ENCODE measurements at regions not wholly inside any gene's neighbourhood (a gene's known extent, or its start where the extent isn't known, plus 50 kb on each side); places are given as distances from the start of the nearest gene placed in this dataset.
"Not testable (repeated sequence)": the region's sequence is repeated elsewhere in the genome, so short reads cannot be mapped to it uniquely, and the experiment has no call there.

DNA sequence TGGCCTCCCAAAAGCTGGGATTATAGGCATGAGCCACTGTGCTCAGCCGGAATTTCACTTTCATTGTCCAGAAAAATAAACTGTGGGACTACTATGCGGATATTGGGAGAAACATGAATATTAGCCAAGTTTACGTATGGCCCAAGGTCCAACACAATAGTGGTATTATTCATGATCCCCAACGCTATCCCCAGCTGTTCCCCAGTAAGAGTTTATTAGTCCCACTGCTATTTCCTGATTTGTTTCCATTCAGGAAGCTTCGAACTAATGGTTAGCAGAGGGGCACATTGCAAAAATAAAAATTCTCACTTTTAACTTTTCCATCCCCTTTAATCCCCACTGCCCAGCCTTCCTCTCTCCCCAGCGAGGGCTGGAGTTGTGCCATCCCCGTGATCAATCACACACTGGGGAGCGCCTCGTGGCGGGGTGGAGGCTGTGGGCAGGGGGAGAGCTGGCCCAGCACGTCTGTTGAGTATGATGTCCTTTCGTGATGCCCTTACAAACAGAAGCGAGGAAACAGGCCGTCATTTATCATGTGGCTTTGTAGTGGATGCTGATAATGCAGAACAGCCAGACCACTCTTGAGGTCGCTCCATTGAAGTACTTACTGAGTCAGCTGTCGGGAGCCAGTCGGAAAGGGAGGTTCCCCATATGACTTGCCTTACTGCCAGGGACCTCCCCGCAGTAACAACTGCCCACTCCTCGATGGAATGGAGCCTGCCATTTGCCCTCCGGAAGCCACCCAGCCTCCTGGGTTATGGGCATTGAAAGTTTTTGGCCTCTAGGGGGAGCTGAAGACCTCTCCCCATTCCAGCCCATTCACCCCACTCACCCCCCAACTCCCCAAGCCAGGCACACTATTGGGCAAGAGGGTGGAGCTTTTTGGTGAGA is 117.0 kb downstream of the KDR start:
- Mint-ChIP-seq H3K27ac (no peak overlapping the region), H3K4me3 (no peak overlapping the region), H3K4me1 (ENCODE audit: low read depth) (no peaks in the 10 kb centered on the region), H3K27me3 (peaks cover 7% of the 10 kb centered on the region), H3K36me3 (ENCODE audit: low read depth) (no peaks in the 10 kb centered on the region), H3K9me3 (no peaks in the 10 kb centered on the region)

DNA sequence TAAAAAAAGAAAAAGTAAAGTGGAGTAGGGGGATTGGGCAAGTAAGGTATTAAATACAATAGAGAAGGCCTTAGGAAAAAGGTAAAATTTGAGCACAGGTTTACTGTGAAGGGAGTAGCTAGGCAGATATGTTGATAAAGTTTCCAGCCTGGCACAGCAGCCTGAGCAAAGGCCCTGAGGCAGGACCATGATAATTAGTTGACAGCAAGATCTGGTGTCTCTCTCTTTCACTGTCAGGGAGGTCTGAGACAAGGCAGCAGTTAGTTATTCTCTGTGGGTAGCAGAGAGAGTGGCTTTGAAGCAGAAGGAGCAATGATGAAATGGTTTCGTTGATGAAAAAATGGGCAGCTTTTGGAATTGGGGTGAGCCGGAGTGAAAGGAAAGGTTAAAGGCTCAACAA is 119.5 kb downstream of the KDR start:
- H3K27ac Mint-ChIP-seq: no peak overlapping the region
- no peaks in the 10 kb centered on the region for H3K36me3 Mint-ChIP-seq (ENCODE audit: low read depth)
- peaks cover 15% of the 10 kb centered on the region for H3K27me3 Mint-ChIP-seq
- no peaks in the 10 kb centered on the region for H3K4me1 Mint-ChIP-seq (ENCODE audit: low read depth)
- no peaks in the 10 kb centered on the region for H3K9me3 Mint-ChIP-seq
- H3K4me3 Mint-ChIP-seq: no peak overlapping the region

DNA sequence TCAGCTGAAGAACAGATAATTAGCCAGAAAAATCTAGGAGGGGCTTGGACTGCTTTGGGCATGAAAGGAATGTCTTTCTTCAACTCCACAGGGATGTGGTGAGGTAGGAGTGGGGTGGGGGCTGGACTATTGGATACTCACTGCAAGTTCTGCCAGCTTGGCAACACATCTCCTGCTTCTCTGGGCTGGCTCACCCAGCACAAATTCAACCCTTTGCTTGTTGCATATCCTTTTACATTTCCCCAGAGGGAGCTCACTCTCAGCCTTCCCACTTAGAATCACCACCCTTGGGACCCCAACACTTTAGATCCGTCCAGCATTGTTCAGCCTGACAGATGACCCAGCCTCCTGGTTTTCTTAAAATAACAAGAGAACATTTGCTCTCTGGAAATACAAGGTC is 120.6 kb downstream of the KDR start:
- Mint-ChIP-seq H3K27ac (no peak overlapping the region), H3K36me3 (ENCODE audit: low read depth) (no peaks in the 10 kb centered on the region), H3K9me3 (no peaks in the 10 kb centered on the region), H3K4me3 (no peak overlapping the region), H3K4me1 (ENCODE audit: low read depth) (no peaks in the 10 kb centered on the region), H3K27me3 (peaks cover 18% of the 10 kb centered on the region)

DNA sequence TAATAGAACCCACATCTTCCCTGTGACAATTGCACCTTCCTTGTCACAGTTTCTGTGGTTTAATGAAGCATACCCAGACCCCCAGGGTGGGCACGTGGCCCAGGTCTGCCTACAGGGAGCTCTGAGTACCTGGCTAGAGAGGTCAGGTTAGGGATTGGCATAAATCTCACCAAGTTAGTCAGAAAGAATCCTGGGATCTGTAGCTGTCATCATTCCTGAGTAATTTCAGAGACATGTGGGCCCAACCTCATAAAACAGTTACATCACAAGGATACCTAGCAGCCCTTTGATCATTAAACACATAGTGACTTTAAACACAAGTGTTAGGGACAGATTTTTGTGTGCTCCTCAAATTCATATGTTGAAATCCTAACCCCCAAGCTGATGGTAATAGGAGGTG is 123.0 kb downstream of the KDR start:
- H3K4me1 Mint-ChIP-seq (ENCODE audit: low read depth): no peaks in the 10 kb centered on the region
- H3K36me3 Mint-ChIP-seq (ENCODE audit: low read depth): no peaks in the 10 kb centered on the region
- H3K9me3 Mint-ChIP-seq: no peaks in the 10 kb centered on the region
- peaks cover 17% of the 10 kb centered on the region for H3K27me3 Mint-ChIP-seq
- H3K27ac Mint-ChIP-seq: no peak overlapping the region
- H3K4me3 Mint-ChIP-seq: no peak overlapping the region

DNA sequence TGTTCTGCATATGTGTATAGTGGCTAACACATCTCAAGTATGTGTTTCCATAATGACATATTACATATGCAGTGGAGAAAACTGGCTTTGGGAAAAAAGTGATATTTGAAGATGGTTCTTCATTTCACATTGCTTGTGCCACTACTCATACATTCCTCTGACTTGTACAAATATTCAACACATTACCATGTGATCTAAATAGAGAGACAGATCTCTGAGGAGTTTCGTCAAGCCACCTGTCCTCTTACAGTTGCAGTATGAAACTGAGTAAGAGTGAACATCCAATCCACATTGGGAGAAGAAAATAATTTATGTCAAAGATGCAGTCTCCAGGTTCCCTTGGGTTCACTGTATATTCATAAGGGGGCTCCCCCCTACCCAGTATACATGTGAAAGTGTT is 123.9 kb downstream of the KDR start:
- H3K4me3 Mint-ChIP-seq: no peak overlapping the region
- H3K27ac Mint-ChIP-seq: no peak overlapping the region
- no peaks in the 10 kb centered on the region for H3K4me1 Mint-ChIP-seq (ENCODE audit: low read depth)
- H3K36me3 Mint-ChIP-seq (ENCODE audit: low read depth): no peaks in the 10 kb centered on the region
- peaks cover 15% of the 10 kb centered on the region for H3K27me3 Mint-ChIP-seq
- H3K9me3 Mint-ChIP-seq: no peaks in the 10 kb centered on the region

DNA sequence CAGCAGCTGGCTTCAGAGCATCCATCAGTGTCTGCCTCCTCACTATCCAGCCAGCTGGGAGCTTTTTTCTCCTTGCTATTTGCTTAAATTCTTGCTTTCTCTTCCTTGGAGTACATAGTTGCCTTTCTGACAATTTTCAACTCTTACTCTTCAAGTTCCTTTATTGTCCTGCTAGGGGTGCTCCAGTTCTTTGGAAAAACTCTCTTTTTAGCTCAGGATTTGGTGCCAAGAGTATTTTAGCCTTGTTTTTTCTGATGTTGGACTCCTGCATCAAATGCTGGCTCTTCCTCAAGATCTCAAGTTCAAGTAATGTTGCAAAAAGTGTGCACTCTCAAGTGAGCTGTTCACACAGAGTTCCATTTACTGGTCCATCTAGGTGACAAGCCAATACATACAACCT is 126.4 kb downstream of the KDR start:
- peaks cover 14% of the 10 kb centered on the region for H3K27me3 Mint-ChIP-seq
- no peaks in the 10 kb centered on the region for H3K4me1 Mint-ChIP-seq (ENCODE audit: low read depth)

DNA sequence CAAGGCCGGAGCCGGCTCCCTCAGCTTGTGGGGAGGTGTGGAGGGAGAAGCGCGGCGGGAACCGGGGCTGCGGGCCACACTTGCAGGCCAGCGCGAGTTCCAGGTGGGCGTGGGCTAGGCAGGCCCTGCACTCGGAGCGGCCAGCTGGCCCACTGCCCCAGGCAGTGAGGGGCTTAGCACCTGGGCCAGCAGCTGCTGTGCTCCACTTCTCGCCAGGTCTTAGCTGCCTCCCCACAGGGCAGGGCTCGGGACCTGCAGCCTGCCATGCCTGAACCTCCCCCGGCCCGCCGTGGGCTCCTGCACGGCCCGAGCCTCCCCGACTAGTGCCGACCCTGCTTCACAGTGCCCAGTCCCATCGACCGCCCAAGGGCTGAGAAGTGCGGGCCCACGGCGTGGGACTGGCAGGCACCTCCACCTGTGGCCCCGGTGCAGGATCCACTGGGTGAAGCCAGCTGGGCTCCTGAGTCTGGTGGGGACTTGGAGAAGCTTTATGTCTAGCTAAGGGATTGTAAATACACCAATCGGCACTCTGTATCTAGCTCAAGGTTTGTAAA is 131.8 kb downstream of the KDR start:
- not testable (repeated sequence) for H3K4me1 Mint-ChIP-seq (ENCODE audit: low read depth); H3K4me3 Mint-ChIP-seq; H3K27me3 Mint-ChIP-seq; H3K36me3 Mint-ChIP-seq (ENCODE audit: low read depth); H3K27ac Mint-ChIP-seq
- peaks cover 17% of the 10 kb centered on the region for H3K9me3 Mint-ChIP-seq

More for the DNA sequence above, 126.4 kb downstream of the KDR start:
- no peak overlapping the region for H3K27ac Mint-ChIP-seq
- H3K9me3 Mint-ChIP-seq: no peaks in the 10 kb centered on the region
- H3K36me3 Mint-ChIP-seq (ENCODE audit: low read depth): no peaks in the 10 kb centered on the region
- H3K4me3 Mint-ChIP-seq: no peak overlapping the region

DNA sequence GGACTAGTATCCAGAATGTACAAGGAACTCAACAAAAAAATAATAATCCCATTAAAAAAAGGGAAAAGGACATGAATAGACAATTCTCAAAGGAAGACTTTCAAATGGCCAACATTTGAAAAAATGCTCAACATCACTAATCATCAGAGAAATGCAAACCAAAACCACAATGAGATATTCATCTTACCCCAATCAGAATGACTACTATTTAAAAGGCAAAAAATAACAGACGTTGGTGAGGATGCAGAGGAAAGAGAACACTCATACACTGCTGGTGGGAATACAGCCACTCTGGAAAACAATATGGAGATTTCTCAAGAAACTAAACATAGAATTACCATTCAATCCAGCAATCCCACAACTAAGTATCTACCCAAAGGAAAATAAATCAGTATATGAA is 133.1 kb downstream of the KDR start:
- H3K27me3 Mint-ChIP-seq: peaks cover 7% of the 10 kb centered on the region
- no peak overlapping the region for H3K4me3 Mint-ChIP-seq
- no peaks in the 10 kb centered on the region for H3K4me1 Mint-ChIP-seq (ENCODE audit: low read depth)
- H3K36me3 Mint-ChIP-seq (ENCODE audit: low read depth): no peaks in the 10 kb centered on the region
- H3K27ac Mint-ChIP-seq: no peak overlapping the region
- peaks cover 27% of the 10 kb centered on the region for H3K9me3 Mint-ChIP-seq

DNA sequence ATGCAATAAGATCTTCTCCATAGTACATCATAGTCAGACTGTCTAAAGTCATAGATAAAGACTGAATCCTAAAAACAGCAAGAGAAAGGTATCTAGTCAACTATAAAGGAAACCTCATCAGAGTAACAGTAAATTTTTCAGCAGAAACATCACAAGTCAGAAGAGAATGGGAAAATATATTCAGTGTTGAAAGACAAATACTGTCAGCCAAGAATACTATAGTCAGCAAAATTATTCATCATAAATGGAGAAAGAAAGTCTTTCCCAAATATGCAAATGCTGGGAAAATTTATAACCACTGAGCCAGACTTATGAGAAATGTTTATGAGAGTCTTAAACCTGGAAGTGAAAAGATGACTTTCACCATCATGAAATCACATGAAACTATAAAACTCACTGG is 136.7 kb downstream of the KDR start:
- Mint-ChIP-seq H3K4me3 (no peak overlapping the region), H3K36me3 (ENCODE audit: low read depth) (no peaks in the 10 kb centered on the region), H3K9me3 (peaks cover 29% of the 10 kb centered on the region)

DNA sequence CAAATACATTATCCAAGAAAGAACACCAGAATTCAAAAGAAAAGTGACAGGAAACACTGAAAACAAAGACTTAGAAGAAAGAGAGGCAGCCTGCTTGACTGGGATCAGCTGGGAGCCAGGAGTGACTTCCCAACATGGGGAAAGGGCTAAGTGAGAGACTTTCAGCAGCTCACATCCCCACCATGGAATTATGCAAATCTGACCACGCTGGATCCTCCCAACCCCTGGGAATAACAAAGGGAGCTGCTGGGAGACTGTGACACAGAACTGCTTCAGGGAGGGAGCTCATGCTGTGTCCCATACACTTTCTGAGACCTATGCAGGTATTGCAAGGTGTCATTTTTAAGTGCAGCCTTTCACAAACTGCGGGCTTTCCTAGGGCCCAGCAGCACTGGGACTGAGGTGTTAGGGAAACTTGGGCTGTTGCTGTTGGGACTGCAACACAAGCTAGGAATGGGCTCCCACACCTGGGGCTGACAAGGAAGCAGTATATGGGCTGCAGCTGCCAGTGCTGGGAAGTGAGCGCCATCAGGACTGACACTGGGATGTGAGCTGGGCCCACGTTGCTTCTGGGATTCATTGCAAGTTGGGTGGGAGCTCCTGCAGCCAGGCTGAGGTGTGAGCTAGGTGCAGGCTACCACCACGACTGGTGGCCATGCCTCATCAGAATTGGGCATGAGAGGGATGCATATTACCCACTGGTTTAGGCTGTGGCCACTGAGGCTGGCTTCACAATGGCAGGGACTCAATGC is 139.1 kb downstream of the KDR start:
- H3K4me3 Mint-ChIP-seq: no peak overlapping the region
- peaks cover 23% of the 10 kb centered on the region for H3K9me3 Mint-ChIP-seq
- no peaks in the 10 kb centered on the region for H3K4me1 Mint-ChIP-seq (ENCODE audit: low read depth)
- no peaks in the 10 kb centered on the region for H3K36me3 Mint-ChIP-seq (ENCODE audit: low read depth)
- H3K27me3 Mint-ChIP-seq: peaks cover 9% of the 10 kb centered on the region
- no peak overlapping the region for H3K27ac Mint-ChIP-seq

More for the DNA sequence above, 136.7 kb downstream of the KDR start:
- no peaks in the 10 kb centered on the region for H3K4me1 Mint-ChIP-seq (ENCODE audit: low read depth)
- no peak overlapping the region for H3K27ac Mint-ChIP-seq
- peaks cover 7% of the 10 kb centered on the region for H3K27me3 Mint-ChIP-seq

DNA sequence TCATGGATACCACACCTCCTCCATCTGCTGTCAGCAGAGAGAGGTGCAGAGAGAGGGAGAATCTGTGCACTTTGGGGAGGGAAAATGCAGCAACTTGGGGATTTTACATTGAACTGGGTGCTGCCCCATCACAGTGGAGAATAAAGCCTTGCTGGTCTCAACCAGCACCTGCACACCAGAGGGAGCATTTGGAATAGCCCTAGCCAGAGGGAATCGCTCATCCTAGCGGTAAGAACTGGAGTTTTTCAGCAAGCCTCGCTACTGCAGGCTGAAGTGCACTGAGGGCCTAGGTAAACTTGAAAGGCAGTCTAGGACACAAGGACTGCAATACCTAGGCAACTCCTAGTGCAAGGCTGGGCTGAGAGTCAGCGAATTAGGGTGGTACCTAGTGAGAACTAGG is 148.7 kb downstream of the KDR start:
- Mint-ChIP-seq H3K4me1 (ENCODE audit: low read depth) (no peaks in the 10 kb centered on the region), H3K4me3 (no peak overlapping the region), H3K27ac (no peak overlapping the region), H3K27me3 (peaks cover 25% of the 10 kb centered on the region), H3K9me3 (no peaks in the 10 kb centered on the region), H3K36me3 (ENCODE audit: low read depth) (no peaks in the 10 kb centered on the region)

DNA sequence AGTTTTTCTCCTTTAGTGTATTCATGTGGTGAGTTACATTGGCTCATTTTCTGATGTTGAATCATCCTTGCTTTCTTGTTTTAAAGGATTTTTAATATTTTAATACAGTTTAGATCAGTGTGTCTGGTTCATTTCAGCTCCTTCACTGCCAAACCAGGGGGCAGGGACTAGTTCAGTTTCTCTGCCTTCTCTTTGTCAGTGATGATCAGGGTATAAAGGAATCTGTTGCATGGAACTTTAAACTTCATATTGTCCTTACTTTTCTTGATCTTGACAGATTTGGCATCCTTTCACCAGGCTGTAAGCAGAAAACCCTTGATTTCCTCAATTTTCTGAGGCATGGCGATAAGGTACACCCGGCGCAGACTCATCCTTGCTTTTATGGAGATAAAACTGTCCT is 149.4 kb downstream of the KDR start:
- Mint-ChIP-seq H3K4me1 (ENCODE audit: low read depth) (no peaks in the 10 kb centered on the region), H3K27ac (no peak overlapping the region), H3K9me3 (no peaks in the 10 kb centered on the region), H3K27me3 (peaks cover 25% of the 10 kb centered on the region), H3K4me3 (no peak overlapping the region), H3K36me3 (ENCODE audit: low read depth) (no peaks in the 10 kb centered on the region)

DNA sequence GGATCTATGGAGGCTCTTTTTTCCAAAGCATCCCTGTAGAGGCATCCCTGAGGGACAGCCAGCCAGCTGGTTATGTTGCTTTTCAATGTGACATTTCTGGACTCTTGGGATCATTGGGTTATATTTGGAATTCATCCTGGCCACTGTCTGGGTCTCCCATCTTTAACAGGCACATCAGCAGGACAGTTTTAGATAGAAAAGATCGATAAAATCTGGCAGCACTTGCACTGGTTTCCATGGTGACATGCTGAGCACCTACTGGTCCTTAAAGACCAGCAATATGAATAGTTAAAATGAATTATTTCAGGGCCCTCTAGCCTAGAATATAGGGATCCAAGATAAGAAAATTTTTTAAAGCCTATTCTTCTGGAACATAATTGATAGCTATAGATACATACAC is 151.6 kb downstream of the KDR start:
- Mint-ChIP-seq H3K27ac (no peak overlapping the region), H3K4me1 (ENCODE audit: low read depth) (no peaks in the 10 kb centered on the region), H3K9me3 (no peaks in the 10 kb centered on the region), H3K36me3 (ENCODE audit: low read depth) (no peaks in the 10 kb centered on the region), H3K4me3 (no peak overlapping the region), H3K27me3 (peaks cover 9% of the 10 kb centered on the region)

DNA sequence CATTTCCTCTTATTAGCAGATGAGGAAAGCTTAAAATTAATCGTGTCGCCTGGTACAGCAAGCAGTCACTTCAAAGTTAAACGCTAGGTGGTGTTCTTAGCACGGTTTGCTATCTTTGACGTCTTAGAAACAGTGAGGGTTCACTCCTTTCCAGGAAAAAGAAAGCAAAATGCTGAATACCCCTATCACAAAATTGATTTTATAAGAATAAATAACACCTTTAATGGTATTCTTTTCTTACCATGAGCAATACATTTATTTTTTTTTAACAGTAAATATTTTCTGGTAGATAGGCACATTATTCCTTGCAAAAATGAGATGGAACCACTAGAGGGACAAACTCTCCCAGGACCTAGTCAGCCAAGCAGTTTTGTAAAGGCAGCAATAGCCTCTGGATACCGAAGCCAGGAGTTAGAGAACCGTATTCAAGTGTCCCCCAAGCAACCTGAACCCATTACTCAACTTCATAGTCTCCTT is 153.9 kb downstream of the KDR start:
- Mint-ChIP-seq H3K36me3 (ENCODE audit: low read depth) (no peaks in the 10 kb centered on the region), H3K27me3 (peaks cover 4% of the 10 kb centered on the region), H3K4me1 (ENCODE audit: low read depth) (no peaks in the 10 kb centered on the region), H3K4me3 (no peak overlapping the region), H3K9me3 (no peaks in the 10 kb centered on the region), H3K27ac (no peak overlapping the region)

DNA sequence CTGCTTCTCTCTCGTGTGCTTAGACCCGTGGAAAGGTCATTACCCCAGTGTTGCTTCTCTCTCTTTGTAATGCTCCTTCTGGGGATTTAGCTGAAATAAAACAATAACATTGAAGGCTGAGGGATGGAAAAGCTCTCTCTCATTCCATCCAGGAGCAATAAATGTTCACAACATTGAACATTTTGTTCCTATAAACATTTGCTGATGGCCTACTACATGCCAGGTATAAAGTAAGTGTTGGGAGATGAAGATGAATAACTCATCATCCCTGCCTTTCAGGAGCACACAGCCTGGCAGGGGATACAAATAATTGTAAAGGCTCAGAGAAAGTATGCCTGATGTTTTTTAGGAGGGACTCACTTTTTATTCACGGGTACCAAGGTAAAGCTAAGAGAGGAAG is 158.1 kb downstream of the KDR start:
- H3K27me3 Mint-ChIP-seq: peaks cover 3% of the 10 kb centered on the region
- H3K36me3 Mint-ChIP-seq (ENCODE audit: low read depth): no peaks in the 10 kb centered on the region
- H3K4me3 Mint-ChIP-seq: no peak overlapping the region
- no peaks in the 10 kb centered on the region for H3K4me1 Mint-ChIP-seq (ENCODE audit: low read depth)
- H3K27ac Mint-ChIP-seq: no peak overlapping the region
- H3K9me3 Mint-ChIP-seq: no peaks in the 10 kb centered on the region

All from stimulated activated naive CD8-positive, alpha-beta T cell treated with anti-CD3 and anti-CD28 coated beads, Interleukin-15, Interleukin-2, amounts not matched to agents 100 ng/mL and 50 ng/mL, for 24 hours (primary cell).